DND-41 (cell line): ENCODE measurements at regions not wholly inside any gene's neighbourhood (a gene's known extent, or its start where the extent isn't known, plus 50 kb on each side); places are given as distances from the start of the nearest gene placed in this dataset.
"Not testable (repeated sequence)": the region's sequence is repeated elsewhere in the genome, so short reads cannot be mapped to it uniquely, and the experiment has no call there.

Experiments used
- CTCF ChIP-seq: IDR thresholded peaks from 2 replicates; pipeline ENCODE4 v1.5.1; 2012; ENCODE audit warnings: borderline replicate concordance, low read length, moderate library complexity, mild to moderate bottlenecking; ENCODE audit not compliant: poor library complexity, severe bottlenecking; ENCODE audit errors: extremely low read depth
- EZH2 ChIP-seq: IDR thresholded peaks from 3 replicates; pipeline ENCODE4 v1.6.1; 2012; ENCODE audit warnings: borderline replicate concordance, low read depth, mild to moderate bottlenecking, moderate library complexity, low read length, inconsistent platforms; ENCODE audit not compliant: severe bottlenecking

- not testable (repeated sequence) for TF ChIP-seq CTCF, EZH2
Measured at GRCh38 chr15:24534032-24534431, 141.5 kb upstream of the NPAP1 start.
